Keratinocyte (primary cell): ENCODE measurements at regions not wholly inside any gene's neighbourhood (a gene's known extent, or its start where the extent isn't known, plus 50 kb on each side); places are given as distances from the start of the nearest gene placed in this dataset.

Source experiments
- DNase-seq: peaks from one replicate; pipeline ENCODE4 v3.0.0-alpha.2; 2011; ENCODE audit warnings: low read depth, missing footprints, low spot score
- FAIRE-seq: peaks from 2 replicates; lab custom pipeline; 2011; peaks lifted over from hg19 to GRCh38; lab: Jason Lieb, UNC
- H2AFZ ChIP-seq: 2 replicates; pipeline ENCODE4 v1.6.0; 2012; ENCODE audit warnings: low read length, control low read depth, inconsistent platforms; ENCODE audit not compliant: control insufficient read depth
- H3K27ac ChIP-seq: 2 replicates; pipeline ENCODE4 v1.5.1; 2011; ENCODE audit warnings: low read length; ENCODE audit not compliant: control insufficient read depth, insufficient read depth
- H3K27me3 ChIP-seq: 3 replicates; pipeline ENCODE4 v1.6.0; 2011; ENCODE audit warnings: low read length; ENCODE audit not compliant: control insufficient read depth, insufficient read depth; ENCODE audit errors: extremely low read depth
- H3K36me3 ChIP-seq, 2 experiments: 2 replicates in 1 of 2; 3 replicates in 1 of 2; pipeline ENCODE4 v1.5.1; 2011; ENCODE audit warnings: low read length in 2 of 2, mild to moderate bottlenecking in 1 of 2; ENCODE audit not compliant: control insufficient read depth in 2 of 2, insufficient read depth in 2 of 2; ENCODE audit errors: extremely low read depth in 1 of 2
- H3K4me1 ChIP-seq: 3 replicates; pipeline ENCODE4 v1.5.1; 2011; ENCODE audit warnings: low read length; ENCODE audit not compliant: control insufficient read depth, insufficient read depth; ENCODE audit errors: extremely low read depth
- H3K4me2 ChIP-seq: 3 replicates; pipeline ENCODE4 v1.6.0; 2011; ENCODE audit warnings: low read depth, low read length; ENCODE audit not compliant: control insufficient read depth, insufficient read depth; ENCODE audit errors: extremely low read depth
- H3K4me3 ChIP-seq, 3 experiments: fragments of 200-600 bp in 1 of 3; sonication (generic) in 1 of 3; 2 replicates in 2 of 3; 3 replicates in 1 of 3; pipeline ENCODE4 v1.5.1; 2011 to 2016; ENCODE audit warnings: low read length in 3 of 3, mild to moderate bottlenecking in 3 of 3, control low read depth in 2 of 3, inconsistent platforms in 1 of 3, low read depth in 1 of 3, mixed read lengths in 1 of 3, mixed run types in 1 of 3, moderate library complexity in 1 of 3; ENCODE audit not compliant: control insufficient read depth in 2 of 3, insufficient read depth in 2 of 3; ENCODE audit errors: extremely low read depth in 1 of 3
- H3K79me2 ChIP-seq: 2 replicates; pipeline ENCODE4 v1.6.0; 2012; ENCODE audit warnings: low read length; ENCODE audit not compliant: control insufficient read depth, insufficient read depth
- H3K9ac ChIP-seq: 3 replicates; pipeline ENCODE4 v1.6.0; 2011; ENCODE audit warnings: low read length; ENCODE audit not compliant: control insufficient read depth, insufficient read depth; ENCODE audit errors: extremely low read depth
- H3K9me1 ChIP-seq: 3 replicates; pipeline ENCODE4 v1.6.0; 2011; ENCODE audit warnings: low read length; ENCODE audit not compliant: control insufficient read depth, insufficient read depth; ENCODE audit errors: extremely low read depth
- H3K9me3 ChIP-seq: 2 replicates; pipeline ENCODE4 v1.5.1; 2012; ENCODE audit warnings: low read depth, low read length; ENCODE audit not compliant: control insufficient read depth
- H4K20me1 ChIP-seq: 3 replicates; pipeline ENCODE4 v1.6.0; 2011; ENCODE audit warnings: low read length; ENCODE audit not compliant: control insufficient read depth, insufficient read depth; ENCODE audit errors: extremely low read depth
- CTCF ChIP-seq, 3 experiments: IDR thresholded peaks in 1 of 3; conservative IDR thresholded peaks in 1 of 3; optimal IDR thresholded peaks in 1 of 3; 2 replicates in 2 of 3; 3 replicates in 1 of 3; pipeline versions ENCODE3 to v1.5.1; 2011; ENCODE audit warnings: low read length in 3 of 3, mild to moderate bottlenecking in 3 of 3, moderate library complexity in 2 of 3, control low read depth in 1 of 3, inconsistent platforms in 1 of 3; ENCODE audit not compliant: insufficient read depth in 2 of 3; ENCODE audit errors: extremely low read depth in 1 of 3
- EZH2 ChIP-seq: IDR thresholded peaks from one replicate; pipeline ENCODE4 v1.6.1; 2012; ENCODE audit warnings: inconsistent platforms, mild to moderate bottlenecking, low read length, moderate library complexity
- dilution Hi-C: fragments of 300-500 bp; cut with MboI; formaldehyde crosslinking; loops from one replicate; pipeline ENCODE4 v1.7.0; 2020; ENCODE audit warnings: low sequenced_read_pairs; ENCODE audit not compliant: extremely low pct_ligation_motif_present

GRCh38 chr5:172570594-172571334 is 70.3 kb upstream of the NEURL1B start:
- Histone ChIP-seq H3K27me3 (peaks cover 26% of the 10 kb centered on the region), H4K20me1 (no peaks in the 10 kb centered on the region), H3K9me3 (no peaks in the 10 kb centered on the region), H3K9ac (no peak overlapping the region), H3K4me3 (no peak overlapping the region), H3K9me1 (no peaks in the 10 kb centered on the region), H2AFZ (no peak overlapping the region), H3K79me2 (no peaks in the 10 kb centered on the region), H3K27ac (no peak overlapping the region), H3K4me2 (no peak overlapping the region), H3K36me3 (no peaks in the 10 kb centered on the region), H3K4me1 (no peaks in the 10 kb centered on the region)
- DNase-seq (no peak), FAIRE-seq (no peak)
- TF ChIP-seq CTCF (optimal IDR thresholded peaks at IDR 0.05 in 1 of 3, IDR thresholded peaks at IDR 0.05 in 1 of 3, conservative IDR thresholded peaks at IDR 0.05 in 1 of 3; ENCODE audit: extremely low read depth in 1 of 3, insufficient read depth in 2 of 3, low read length in 3 of 3) (no peak), EZH2 (no peak)
- dilution Hi-C loops, result no loop called here

GRCh38 chr5:172569861-172570558 is 71.1 kb upstream of the NEURL1B start:
- no peak for TF ChIP-seq EZH2
- no peak for TF ChIP-seq CTCF (optimal IDR thresholded peaks at IDR 0.05 in 1 of 3, IDR thresholded peaks at IDR 0.05 in 1 of 3, conservative IDR thresholded peaks at IDR 0.05 in 1 of 3; ENCODE audit: extremely low read depth in 1 of 3, insufficient read depth in 2 of 3, low read length in 3 of 3)
- H3K27ac ChIP-seq, result no peak overlapping the region

More at GRCh38 chr5:172569861-172570558, 71.1 kb upstream of the NEURL1B start:
- H3K36me3 ChIP-seq, result no peaks in the 10 kb centered on the region
- H4K20me1 ChIP-seq, result no peaks in the 10 kb centered on the region
- no peaks in the 10 kb centered on the region for H3K4me1 ChIP-seq
- H3K9me3 ChIP-seq, result no peaks in the 10 kb centered on the region
- dilution Hi-C loops, result no loop called here
- H3K79me2 ChIP-seq, result no peaks in the 10 kb centered on the region
- no peak for FAIRE-seq
- H3K9ac ChIP-seq, result no peak overlapping the region
- no peak overlapping the region for H2AFZ ChIP-seq
- H3K4me2 ChIP-seq, result no peak overlapping the region
- H3K9me1 ChIP-seq, result no peaks in the 10 kb centered on the region
- H3K4me3 ChIP-seq, result no peak overlapping the region
- no peak for DNase-seq
- peaks cover 32% of the 10 kb centered on the region for H3K27me3 ChIP-seq
